B cell (primary cell): ENCODE measurements at regions not wholly inside any gene's neighbourhood (a gene's known extent, or its start where the extent isn't known, plus 50 kb on each side); places are given as distances from the start of the nearest gene placed in this dataset.

ENCODE experiments used
- ATAC-seq: fragments of 200-7000 bp; cut with Tn5 transposase; one replicate; pipeline ENCODE4 v1.10.0; 2021; ENCODE audit warnings: low read depth, mild to moderate bottlenecking, moderate number of reproducible peaks, moderate library complexity
- CTCF ChIA-PET: fragments of 350-600 bp; sonication (Branson Sonifier 250); formaldehyde crosslinking; loops from one replicate; lab custom pipeline; 2021; ENCODE audit warnings: antibody characterized with exemption, inconsistent platforms; lab: Charles Lee
- POLR2A ChIA-PET: fragments of 350-600 bp; sonication (Branson Sonifier 250); formaldehyde crosslinking; loops from one replicate; lab custom pipeline; 2021; ENCODE audit warnings: antibody characterized with exemption; lab: Charles Lee
- DNase-seq: peaks from one replicate; pipeline ENCODE4 v3.0.0; 2013
- H2AFZ ChIP-seq: 2 replicates; pipeline ENCODE4 v1.6.1; 2012; ENCODE audit warnings: mild to moderate bottlenecking, low read depth, low read length; ENCODE audit not compliant: insufficient read depth, poor library complexity, severe bottlenecking
- H3K27ac ChIP-seq, 2 donors: 1 replicate in 1 of 2; 2 replicates in 1 of 2; pipeline ENCODE4 v1.5.1; 2012 to 2013; ENCODE audit warnings: low read length in 2 of 2, mild to moderate bottlenecking in 2 of 2, moderate library complexity in 1 of 2
- H3K27me3 ChIP-seq, 4 experiments: fragments of 200-600 bp in 1 of 4; sonication (generic) in 1 of 4; replicated peaks in 1 of 4; 1 replicate in 2 of 4; 2 replicates in 2 of 4; pipeline versions ENCODE4 v1.6.1 to v1.7.0; 2013 to 2016; ENCODE audit warnings: low read length in 3 of 4, mild to moderate bottlenecking in 2 of 4, mixed read lengths in 1 of 4, moderate library complexity in 1 of 4; ENCODE audit not compliant: insufficient read depth in 4 of 4, control insufficient read depth in 3 of 4; ENCODE audit errors: control extremely low read depth in 1 of 4
- H3K36me3 ChIP-seq, 2 experiments: replicated peaks in 1 of 2; 1 replicate in 1 of 2; 2 replicates in 1 of 2; pipeline versions ENCODE4 v1.6.1 to v1.7.1; 2013; ENCODE audit warnings: low read length in 1 of 2; ENCODE audit not compliant: insufficient read depth in 2 of 2, control insufficient read depth in 1 of 2; ENCODE audit errors: control extremely low read depth in 1 of 2, extremely low read depth in 1 of 2
- H3K4me1 ChIP-seq, 2 donors: fragments of 200-600 bp in 1 of 2; sonication (generic) in 1 of 2; 1 replicate in 1 of 2; 2 replicates in 1 of 2; pipeline versions ENCODE4 v1.5.1 to v1.6.1; 2013 to 2017; ENCODE audit warnings: low read length in 2 of 2; ENCODE audit not compliant: control insufficient read depth in 2 of 2, insufficient read depth in 2 of 2
- H3K4me2 ChIP-seq: replicated peaks from 2 replicates; pipeline ENCODE3; 2012; ENCODE audit warnings: mild to moderate bottlenecking, low read depth, low read length; ENCODE audit not compliant: poor library complexity, severe bottlenecking
- H3K4me3 ChIP-seq, 5 experiments: fragments of 200-600 bp in 1 of 5; sonication (generic) in 1 of 5; 1 replicate in 3 of 5; 2 replicates in 2 of 5; pipeline versions ENCODE4 v1.5.1 to v1.7.0; 2011 to 2016; ENCODE audit warnings: low read length in 4 of 5, mild to moderate bottlenecking in 4 of 5, low read depth in 2 of 5, control low read depth in 1 of 5, moderate library complexity in 1 of 5; ENCODE audit not compliant: insufficient read depth in 1 of 5; ENCODE audit errors: control extremely low read depth in 1 of 5, extremely low read depth in 1 of 5
- H3K79me2 ChIP-seq: fragments of 200-600 bp; sonication (generic); one replicate; pipeline ENCODE4 v1.6.0; 2016; ENCODE audit warnings: low read length; ENCODE audit not compliant: control insufficient read depth, insufficient read depth
- H3K9ac ChIP-seq: fragments of 200-600 bp; sonication (generic); 2 replicates; pipeline ENCODE4 v1.6.1; 2017; ENCODE audit warnings: mild to moderate bottlenecking, low read length, moderate library complexity
- H3K9me3 ChIP-seq, 3 donors: one replicate each; pipeline versions ENCODE4 v1.6.1 to v1.7.1; 2013; ENCODE audit warnings: low read length in 2 of 3; ENCODE audit not compliant: control insufficient read depth in 2 of 3, insufficient read depth in 1 of 3; ENCODE audit errors: control extremely low read depth in 1 of 3
- H4K20me1 ChIP-seq: 2 replicates; pipeline ENCODE4 v1.6.0; 2012; ENCODE audit warnings: mild to moderate bottlenecking, low read length; ENCODE audit not compliant: insufficient read depth, control insufficient read depth, poor library complexity, severe bottlenecking
- H3K27ac Mint-ChIP-seq: one replicate; pipeline ENCODE4 v1.8.0; 2021; ENCODE audit warnings: mixed read lengths
- H3K27me3 Mint-ChIP-seq: one replicate; pipeline ENCODE4 v1.8.0; 2021; ENCODE audit warnings: mixed read lengths
- H3K4me1 Mint-ChIP-seq: one replicate; pipeline ENCODE4 v1.8.0; 2021; ENCODE audit warnings: mixed read lengths
- H3K4me3 Mint-ChIP-seq: one replicate; pipeline ENCODE4 v1.8.0; 2021; ENCODE audit warnings: mixed read lengths
- H3K9me3 Mint-ChIP-seq: one replicate; pipeline ENCODE4 v1.8.0; 2022; ENCODE audit warnings: mixed read lengths; ENCODE audit not compliant: insufficient read depth
- CTCF ChIP-seq: fragments of 200-600 bp; IDR thresholded peaks from one replicate; pipeline ENCODE4 v1.8.0; 2022; ENCODE audit warnings: antibody characterized with exemption, mild to moderate bottlenecking
- EZH2 ChIP-seq: IDR thresholded peaks from 2 replicates; pipeline ENCODE4 v1.6.1; 2012; ENCODE audit warnings: borderline replicate concordance, low read depth, mild to moderate bottlenecking, moderate library complexity, low read length; ENCODE audit not compliant: insufficient read depth, poor library complexity, severe bottlenecking
- WGBS: methylation state at CpG from one replicate; pipeline ENCODE4 v1.1.5; 2013; ENCODE audit warnings: missing lambda C conversion rate; ENCODE audit not compliant: insufficient coverage; 5-methylcytosine and 5-hydroxymethylcytosine counted together
- intact Hi-C: fragments of 100-400 bp; cut with micrococcal nuclease; formaldehyde crosslinking; loops from one replicate; pipeline ENCODE4 v1.10.0; 2022

GRCh38 chr11:101305496-101305895 lies 175.9 kb upstream of the PGR start:
- POLR2A ChIA-PET: no interaction called here
- CTCF ChIA-PET: no interaction called here
- no peak for DNase-seq
- no peaks in the 10 kb centered on the region for H3K9me3 ChIP-seq
- H3K27me3 ChIP-seq: no peaks in the 10 kb centered on the region
- Mint-ChIP-seq H3K4me3 (no peak overlapping the region), H3K4me1 (no peaks in the 10 kb centered on the region), H3K9me3 (peaks cover 2% of the 10 kb centered on the region), H3K27ac (no peak overlapping the region), H3K27me3 (no peaks in the 10 kb centered on the region)
- H3K4me1 ChIP-seq: no peaks in the 10 kb centered on the region
- no peak overlapping the region for H2AFZ ChIP-seq
- H3K4me3 ChIP-seq: no peak overlapping the region
- H3K36me3 ChIP-seq: no peaks in the 10 kb centered on the region
- no peaks in the 10 kb centered on the region for H3K79me2 ChIP-seq
- intact Hi-C loops: no loop called here
- no peak for TF ChIP-seq EZH2
- no peak for TF ChIP-seq CTCF
- ATAC-seq: no peak
- H4K20me1 ChIP-seq: no peaks in the 10 kb centered on the region
- no peak overlapping the region for H3K9ac ChIP-seq
- H3K4me2 ChIP-seq: no peak overlapping the region
- H3K27ac ChIP-seq: no peak overlapping the region
- no CpG with 5 or more reads among the region's 1 CpG for WGBS

GRCh38 chr11:101299210-101299609 lies 169.6 kb upstream of the PGR start:
- no peak for TF ChIP-seq CTCF
- TF ChIP-seq EZH2: no peak
- H3K27ac Mint-ChIP-seq: no peak overlapping the region
- Histone ChIP-seq H3K4me2 (no peak overlapping the region), H3K4me3 (no peak overlapping the region), H3K9me3 (peaks cover 0 to 8% (median 0%) of the 10 kb centered on the region in 3 donors), H3K36me3 (no peaks in the 10 kb centered on the region), H4K20me1 (no peaks in the 10 kb centered on the region), H3K4me1 (no peaks in the 10 kb centered on the region), H3K79me2 (no peaks in the 10 kb centered on the region), H3K27me3 (no peaks in the 10 kb centered on the region), H3K9ac (no peak overlapping the region), H2AFZ (no peak overlapping the region), H3K27ac (no peak overlapping the region)
- no peaks in the 10 kb centered on the region for H3K27me3 Mint-ChIP-seq
- H3K4me3 Mint-ChIP-seq: no peak overlapping the region
- DNase-seq (no peak), ATAC-seq (no peak)
- intact Hi-C loops: no loop called here
- POLR2A ChIA-PET: no interaction called here
- no peaks in the 10 kb centered on the region for H3K4me1 Mint-ChIP-seq
- WGBS: 83% methylated on average over 3 of the region's 6 CpGs
- CTCF ChIA-PET: no interaction called here
- peaks cover 2% of the 10 kb centered on the region for H3K9me3 Mint-ChIP-seq
